GM21529 (cell line): ENCODE measurements at regions not wholly inside any gene's neighbourhood (a gene's known extent, or its start where the extent isn't known, plus 50 kb on each side); places are given as distances from the start of the nearest gene placed in this dataset.

Experiments
- ATAC-seq: cut with Tn5 transposase; IDR thresholded peaks from one replicate; pipeline ENCODE4 v1.9.1; 2021; ENCODE audit not compliant: unreplicated experiment

- ATAC-seq: no peak
Measured at GRCh38 chr13:47457626-47458025, 543.4 kb downstream of the SUCLA2 start.

- no peak for ATAC-seq
Measured at GRCh38 chr13:47455626-47456025, 545.4 kb downstream of the SUCLA2 start.

- ATAC-seq: no peak
Measured at GRCh38 chr13:47454986-47455385, 546.1 kb downstream of the SUCLA2 start.

- ATAC-seq: no peak
Measured at GRCh38 chr13:47437406-47437805, 540.6 kb upstream of the HTR2A start.

- no peak for ATAC-seq
Measured at GRCh38 chr13:47433461-47434005, 536.7 kb upstream of the HTR2A start.

GRCh38 chr13:47426126-47426849 lies 529.4 kb upstream of the HTR2A start:
- ATAC-seq: no peak

GRCh38 chr13:47421525-47421924 lies 524.7 kb upstream of the HTR2A start:
- no peak for ATAC-seq

- no peak for ATAC-seq
Measured at GRCh38 chr13:47420568-47420967, 523.7 kb upstream of the HTR2A start.

- ATAC-seq: no peak
Measured at GRCh38 chr13:47420020-47420419, 523.2 kb upstream of the HTR2A start.

- ATAC-seq: no peak
Measured at GRCh38 chr13:47418206-47418920, 521.5 kb upstream of the HTR2A start.

- no peak for ATAC-seq
Measured at GRCh38 chr13:47417485-47417884, 520.6 kb upstream of the HTR2A start.

- no peak for ATAC-seq
Measured at GRCh38 chr13:47415048-47415447, 518.2 kb upstream of the HTR2A start.

GRCh38 chr13:47413526-47413925 lies 516.7 kb upstream of the HTR2A start:
- ATAC-seq: no peak

GRCh38 chr13:47413112-47413511 lies 516.3 kb upstream of the HTR2A start:
- no peak for ATAC-seq

GRCh38 chr13:47409778-47410177 lies 512.9 kb upstream of the HTR2A start:
- ATAC-seq: no peak

- ATAC-seq: no peak
Measured at GRCh38 chr13:47408546-47409319, 511.9 kb upstream of the HTR2A start.

GRCh38 chr13:47407808-47408207 lies 511.0 kb upstream of the HTR2A start:
- ATAC-seq: no peak

GRCh38 chr13:47399599-47399998 lies 502.7 kb upstream of the HTR2A start:
- ATAC-seq: no peak

- ATAC-seq: no peak
Measured at GRCh38 chr13:47397739-47398138, 500.9 kb upstream of the HTR2A start.

- ATAC-seq: no peak
Measured at GRCh38 chr13:47396915-47397314, 500.1 kb upstream of the HTR2A start.

GRCh38 chr13:47374741-47375140 lies 477.9 kb upstream of the HTR2A start:
- no peak for ATAC-seq

- ATAC-seq: no peak
Measured at GRCh38 chr13:47372751-47373150, 475.9 kb upstream of the HTR2A start.
